ENCODE measurements at regions not wholly inside any gene's neighbourhood (a gene's known extent, or its start where the extent isn't known, plus 50 kb on each side); places are given as distances from the start of the nearest gene placed in this dataset.
"Not testable (repeated sequence)": the region's sequence is repeated elsewhere in the genome, so short reads cannot be mapped to it uniquely, and the experiment has no call there.

- DNase-seq: no peak
These were observed 405.1 kb upstream of the PTGER4 start for GRCh38 chr5:40274568-40274967.

GRCh38 chr5:40273936-40274335 is 405.8 kb upstream of the PTGER4 start:
- DNase-seq: peak; percentile 9

GRCh38 chr5:40271476-40271875 is 408.2 kb upstream of the PTGER4 start:
- DNase-seq: no peak

GRCh38 chr5:40270274-40270845 is 409.4 kb upstream of the PTGER4 start:
- DNase-seq: no peak

- DNase-seq: no peak
These were observed 411.6 kb upstream of the PTGER4 start for GRCh38 chr5:40268088-40268487.

GRCh38 chr5:40266952-40267351 is 412.8 kb upstream of the PTGER4 start:
- DNase-seq: no peak

GRCh38 chr5:40261984-40262383 is 417.7 kb upstream of the PTGER4 start:
- DNase-seq: no peak

- no peak for DNase-seq
These were observed 419.4 kb upstream of the PTGER4 start for GRCh38 chr5:40260361-40260760.

- no peak for DNase-seq
These were observed 421.5 kb upstream of the PTGER4 start for GRCh38 chr5:40258222-40258621.

GRCh38 chr5:40240671-40241070 is 439.0 kb upstream of the PTGER4 start:
- DNase-seq: peak; percentile 14

GRCh38 chr5:40240111-40240510 is 439.6 kb upstream of the PTGER4 start:
- DNase-seq: peak; percentile 58

- DNase-seq: no peak
These were observed 441.5 kb upstream of the PTGER4 start for GRCh38 chr5:40238066-40238745.

GRCh38 chr5:40235471-40236400 is 444.0 kb upstream of the PTGER4 start:
- no peak for DNase-seq

- peak; percentile 43 for DNase-seq
These were observed 446.4 kb upstream of the PTGER4 start for GRCh38 chr5:40233268-40233667.

- DNase-seq: no peak
These were observed 451.8 kb upstream of the PTGER4 start for GRCh38 chr5:40227931-40228330.

- peak; percentile 30 for DNase-seq
These were observed 452.3 kb upstream of the PTGER4 start for GRCh38 chr5:40227366-40227765.

GRCh38 chr5:40226906-40227305 is 452.8 kb upstream of the PTGER4 start:
- DNase-seq: no peak

GRCh38 chr5:40225147-40225546 is 454.6 kb upstream of the PTGER4 start:
- not testable (repeated sequence) for DNase-seq

GRCh38 chr5:40224421-40224820 is 455.3 kb upstream of the PTGER4 start:
- DNase-seq: peak; percentile 49

- peak; percentile 91 for DNase-seq
These were observed 455.8 kb upstream of the PTGER4 start for GRCh38 chr5:40223884-40224402.

GRCh38 chr5:40221796-40222195 is 457.9 kb upstream of the PTGER4 start:
- DNase-seq: peak; percentile 94

GRCh38 chr5:40221255-40221654 is 458.5 kb upstream of the PTGER4 start:
- DNase-seq: no peak

GRCh38 chr5:40220260-40220659 is 459.5 kb upstream of the PTGER4 start:
- peak; percentile 33 for DNase-seq

GRCh38 chr5:40217553-40217952 is 462.2 kb upstream of the PTGER4 start:
- no peak for DNase-seq
